Naive B cell (primary cell): ENCODE measurements at regions not wholly inside any gene's neighbourhood (a gene's known extent, or its start where the extent isn't known, plus 50 kb on each side); places are given as distances from the start of the nearest gene placed in this dataset.
"Not testable (repeated sequence)": the region's sequence is repeated elsewhere in the genome, so short reads cannot be mapped to it uniquely, and the experiment has no call there.

Experiments used
- ATAC-seq, 2 donors: fragments of 150-1000 bp; cut with Tn5 transposase; 2 replicates each; pipeline ENCODE4 v1.10.0; 2021; ENCODE audit warnings: low read depth in 2 of 2, mild to moderate bottlenecking in 2 of 2, moderate library complexity in 2 of 2
- DNase-seq: peaks from one replicate; pipeline ENCODE4 v3.0.0; 2022
- H3K27ac Mint-ChIP-seq, 6 donors: one replicate each; pipeline ENCODE4 v1.8.0; 2020 to 2022; ENCODE audit warnings: mild to moderate bottlenecking in 6 of 6, mixed read lengths in 6 of 6, moderate library complexity in 5 of 6, inconsistent platforms in 2 of 6
- H3K27me3 Mint-ChIP-seq, 3 donors: one replicate each; pipeline ENCODE4 v1.8.0; 2021 to 2022; ENCODE audit warnings: mixed read lengths in 3 of 3, mild to moderate bottlenecking in 1 of 3
- H3K36me3 Mint-ChIP-seq, 2 donors: one replicate each; pipeline ENCODE4 v1.8.0; 2020 to 2022; ENCODE audit warnings: mixed read lengths in 2 of 2, inconsistent platforms in 1 of 2, mild to moderate bottlenecking in 1 of 2
- H3K4me1 Mint-ChIP-seq, 3 donors: one replicate each; pipeline ENCODE4 v1.8.0; 2020 to 2022; ENCODE audit warnings: mixed read lengths in 3 of 3, inconsistent platforms in 1 of 3, mild to moderate bottlenecking in 1 of 3, moderate library complexity in 1 of 3
- H3K4me3 Mint-ChIP-seq, 8 donors: one replicate each; pipeline ENCODE4 v1.8.0; 2020 to 2022; ENCODE audit warnings: mild to moderate bottlenecking in 8 of 8, mixed read lengths in 8 of 8, moderate library complexity in 8 of 8, inconsistent platforms in 2 of 8
- H3K9me3 Mint-ChIP-seq, 7 donors: one replicate each; pipeline ENCODE4 v1.8.0; 2020 to 2022; ENCODE audit warnings: mixed read lengths in 7 of 7, mild to moderate bottlenecking in 5 of 7, inconsistent platforms in 2 of 7, moderate library complexity in 1 of 7

DNA sequence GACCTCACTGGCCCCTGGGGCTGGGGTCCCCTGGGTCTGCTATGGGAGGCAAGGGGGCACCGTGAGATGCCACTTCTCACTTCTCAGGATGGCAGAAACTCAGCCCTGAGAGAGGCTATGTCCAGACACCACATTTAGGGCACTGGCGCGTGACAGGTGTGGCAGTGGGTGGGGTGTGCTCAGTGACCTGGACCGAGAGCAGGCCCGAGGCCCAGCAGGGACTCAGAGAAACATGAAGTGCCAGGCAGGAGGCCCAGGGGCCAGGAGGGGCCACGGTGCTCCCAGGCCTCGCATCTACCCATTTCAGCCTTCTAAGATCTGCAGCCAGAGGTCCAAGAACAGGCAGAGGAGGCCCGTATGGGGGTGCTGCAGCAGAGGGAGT lies 214.9 kb upstream of the SGCG start:
- H3K9me3 Mint-ChIP-seq, ATAC-seq, H3K36me3 Mint-ChIP-seq, H3K4me1 Mint-ChIP-seq, DNase-seq, H3K27ac Mint-ChIP-seq, H3K27me3 Mint-ChIP-seq, H3K4me3 Mint-ChIP-seq: not testable (repeated sequence)

DNA sequence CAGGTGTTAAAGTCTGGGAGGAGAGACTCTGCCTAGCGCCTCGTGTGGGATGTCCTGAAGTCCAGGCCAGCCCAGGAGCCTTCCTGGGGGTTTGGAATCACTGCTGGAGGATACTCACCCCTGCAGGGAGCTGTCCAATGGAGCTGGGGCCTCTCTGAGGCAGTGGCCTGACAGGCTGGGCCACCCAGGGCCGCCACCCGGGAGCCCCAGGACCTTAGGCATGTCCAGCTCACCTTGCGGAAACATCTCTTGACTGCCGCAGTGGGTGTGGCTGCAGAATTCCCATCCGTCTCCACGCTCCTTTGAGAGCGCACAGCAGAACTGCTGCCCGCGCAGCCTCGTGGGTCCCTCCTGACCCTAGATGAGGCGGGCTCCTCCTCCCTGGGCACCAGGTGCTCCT lies 214.0 kb upstream of the SGCG start:
- not testable (repeated sequence) for H3K9me3 Mint-ChIP-seq, H3K4me1 Mint-ChIP-seq, H3K36me3 Mint-ChIP-seq, ATAC-seq, H3K27me3 Mint-ChIP-seq, DNase-seq, H3K4me3 Mint-ChIP-seq, H3K27ac Mint-ChIP-seq

DNA sequence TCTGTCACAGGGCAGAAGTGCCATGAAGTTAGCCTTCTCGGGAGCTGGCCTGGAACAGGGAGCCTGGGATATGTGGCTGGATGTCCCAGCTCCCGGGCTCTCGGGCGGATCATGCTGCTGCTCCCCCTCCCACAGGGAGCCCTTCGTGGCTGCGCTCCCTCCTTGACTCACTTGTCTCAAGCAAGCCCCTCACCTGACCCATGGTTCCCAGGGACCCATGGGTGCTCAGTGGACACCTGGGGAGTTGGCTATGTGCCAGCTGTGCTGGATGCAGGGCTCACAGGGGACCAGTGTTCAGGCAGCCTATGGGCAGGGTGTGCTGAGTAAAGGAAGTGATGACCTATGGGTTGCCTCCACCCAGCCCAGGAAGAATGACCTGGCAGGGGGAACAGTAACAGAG lies 213.1 kb upstream of the SGCG start:
- H3K4me3 Mint-ChIP-seq = no peak overlapping the region
- no peaks in the 10 kb centered on the region for H3K27me3 Mint-ChIP-seq
- no peaks in the 10 kb centered on the region for H3K4me1 Mint-ChIP-seq
- ATAC-seq (no peak), DNase-seq (no peak)
- no peaks in the 10 kb centered on the region for H3K36me3 Mint-ChIP-seq
- H3K9me3 Mint-ChIP-seq = peaks cover 0 to 6% (median 0%) of the 10 kb centered on the region in 7 donors
- H3K27ac Mint-ChIP-seq = peak overlapping the region in 1 of 6 donors; percentile 11

DNA sequence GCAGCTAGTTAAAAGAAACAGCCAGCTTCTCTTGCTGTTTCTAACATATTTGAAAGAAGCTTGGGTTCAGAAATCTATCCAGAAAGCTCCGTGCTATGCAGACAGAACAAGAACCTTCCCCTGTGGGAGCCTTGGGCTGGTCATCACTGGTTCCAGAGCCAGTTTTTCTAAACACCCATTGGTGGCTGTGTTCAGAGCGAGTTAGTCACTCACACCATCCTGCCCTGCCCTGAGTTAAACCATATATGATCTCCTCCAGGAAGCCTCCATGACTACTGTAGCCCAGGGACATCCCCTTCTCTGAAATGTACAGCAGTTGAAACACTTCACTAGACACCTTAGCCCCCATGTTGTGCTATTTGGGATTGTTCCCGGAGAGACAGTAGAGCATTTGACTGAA lies 200.8 kb upstream of the SGCG start:
- Mint-ChIP-seq H3K27ac (peak overlapping the region in 1 of 6 donors; percentile 32), H3K36me3 (peaks cover 0 to 4% of the 10 kb centered on the region in 2 donors), H3K9me3 (peaks cover 9 to 20% (median 12%) of the 10 kb centered on the region in 7 donors), H3K27me3 (peaks cover 0 to 7% (median 0%) of the 10 kb centered on the region in 3 donors), H3K4me3 (no peak overlapping the region), H3K4me1 (no peaks in the 10 kb centered on the region)
- ATAC-seq (no peak), DNase-seq (no peak)

DNA sequence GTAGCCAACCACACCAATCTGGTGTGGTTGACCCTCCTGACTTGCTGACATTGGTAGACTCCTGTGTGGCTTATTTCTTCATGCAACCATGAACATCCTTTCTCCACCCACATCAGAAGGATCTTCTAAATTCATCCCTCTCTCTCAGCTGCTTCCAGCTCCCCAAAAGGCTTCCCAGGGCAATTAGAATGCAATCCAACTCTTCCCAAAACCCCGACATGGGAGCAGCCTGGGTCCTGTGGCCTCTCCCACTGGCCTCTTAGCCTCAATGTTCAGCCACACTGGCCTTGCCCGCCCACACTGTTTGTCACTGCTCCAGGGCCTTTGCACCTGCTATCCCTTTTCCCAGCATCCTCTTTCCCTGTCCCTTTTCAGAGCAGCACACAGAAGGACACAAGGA lies 199.8 kb upstream of the SGCG start:
- Mint-ChIP-seq H3K36me3 (peaks cover 0 to 5% of the 10 kb centered on the region in 2 donors), H3K27me3 (peaks cover 0 to 7% (median 0%) of the 10 kb centered on the region in 3 donors), H3K9me3 (peaks cover 9 to 25% (median 17%) of the 10 kb centered on the region in 7 donors), H3K4me1 (no peaks in the 10 kb centered on the region), H3K4me3 (no peak overlapping the region), H3K27ac (no peak overlapping the region)
- DNase-seq (no peak), ATAC-seq (no peak)

DNA sequence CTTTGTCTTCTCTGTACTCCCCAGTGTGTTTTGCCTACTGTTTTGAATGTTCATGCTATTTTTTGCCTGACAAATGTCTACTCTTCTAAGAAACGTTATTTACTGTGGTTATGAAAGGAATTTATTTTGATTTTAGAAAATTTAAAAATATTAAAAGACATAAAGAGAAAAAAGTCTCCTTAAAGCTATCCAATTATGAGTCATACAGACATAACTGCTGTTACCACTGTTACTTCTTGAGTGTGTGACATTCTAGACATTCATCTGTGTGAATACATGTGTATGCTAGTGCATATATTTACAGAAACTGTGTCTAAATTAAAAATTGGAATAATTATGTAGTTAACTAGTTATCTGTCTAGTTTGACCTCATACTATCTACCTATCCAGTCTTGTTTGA lies 187.6 kb upstream of the SGCG start:
- Mint-ChIP-seq H3K4me1 (no peaks in the 10 kb centered on the region), H3K36me3 (no peaks in the 10 kb centered on the region), H3K27ac (no peak overlapping the region), H3K9me3 (peaks cover 0 to 7% (median 3%) of the 10 kb centered on the region in 7 donors), H3K27me3 (peaks cover 0 to 8% (median 6%) of the 10 kb centered on the region in 3 donors), H3K4me3 (no peak overlapping the region)
- no peak for DNase-seq
- no peak for ATAC-seq

DNA sequence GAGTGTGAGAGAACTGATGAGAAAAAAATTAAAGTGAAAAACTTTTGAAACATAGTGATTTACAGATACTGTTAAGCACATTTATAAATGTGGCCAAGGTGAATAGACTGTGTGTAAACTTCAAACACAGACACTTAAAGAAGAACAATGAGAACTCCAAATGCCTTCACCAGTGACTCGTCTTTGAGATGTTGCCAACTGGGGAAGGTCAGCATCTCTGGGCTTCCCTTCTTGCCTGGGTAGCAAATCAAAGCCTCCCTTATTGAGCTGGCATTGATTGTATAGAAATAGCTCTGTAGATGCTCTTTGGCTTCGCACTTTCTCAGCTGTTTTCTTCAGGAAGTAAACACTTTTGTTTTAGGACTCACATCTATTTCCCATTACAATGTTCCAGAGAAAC lies 177.3 kb upstream of the SGCG start:
- Mint-ChIP-seq H3K9me3 (peaks cover 0 to 26% (median 16%) of the 10 kb centered on the region in 7 donors), H3K27ac (no peak overlapping the region), H3K4me1 (no peaks in the 10 kb centered on the region), H3K36me3 (no peaks in the 10 kb centered on the region), H3K27me3 (peaks cover 0 to 6% (median 0%) of the 10 kb centered on the region in 3 donors), H3K4me3 (no peak overlapping the region)
- no peak for ATAC-seq
- no peak for DNase-seq

DNA sequence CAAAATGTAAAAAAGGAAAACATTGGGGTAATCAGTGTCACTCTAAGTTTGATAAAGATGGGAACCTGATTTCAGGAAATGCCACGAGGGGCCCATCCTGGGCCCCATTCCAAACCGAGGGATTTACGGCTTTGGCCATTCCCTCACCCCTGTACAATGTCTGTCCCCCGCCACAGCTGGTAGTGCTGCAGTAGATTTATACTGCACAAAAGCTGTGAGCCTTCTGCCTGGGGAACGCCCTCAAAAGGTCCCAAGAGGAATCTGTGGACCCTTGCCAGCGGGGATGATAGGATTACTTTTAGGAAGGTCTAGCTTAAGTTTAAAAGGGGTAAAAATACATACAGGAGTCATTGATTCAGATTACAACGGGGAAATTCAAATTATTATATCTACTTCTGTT lies 173.4 kb upstream of the SGCG start:
- Mint-ChIP-seq H3K27ac (no peak overlapping the region), H3K27me3 (peaks cover 0 to 6% (median 3%) of the 10 kb centered on the region in 3 donors), H3K36me3 (no peaks in the 10 kb centered on the region), H3K4me3 (no peak overlapping the region), H3K4me1 (no peaks in the 10 kb centered on the region), H3K9me3 (peaks cover 0 to 12% (median 7%) of the 10 kb centered on the region in 7 donors)
- DNase-seq = no peak
- ATAC-seq = no peak

DNA sequence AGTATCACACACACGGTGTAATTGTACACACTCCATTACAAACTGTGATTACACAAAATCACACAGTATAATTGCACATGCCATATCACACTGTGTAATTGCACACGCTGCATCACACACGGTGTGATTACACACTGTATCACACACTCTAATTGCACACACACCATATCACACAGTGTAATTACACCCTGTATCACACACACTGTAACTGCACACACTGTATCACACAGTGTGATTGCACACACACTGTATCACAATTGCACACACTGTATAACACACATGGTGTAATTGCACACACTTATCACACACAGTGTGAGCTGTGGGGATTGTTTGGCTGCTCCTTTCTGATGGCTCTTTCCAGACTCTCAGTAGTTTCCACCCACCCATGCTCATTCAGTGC lies 162.6 kb upstream of the SGCG start:
- H3K27me3 Mint-ChIP-seq = peaks cover 0 to 15% (median 8%) of the 10 kb centered on the region in 3 donors
- ATAC-seq (no peak), DNase-seq (no peak)
- no peaks in the 10 kb centered on the region for H3K36me3 Mint-ChIP-seq
- H3K9me3 Mint-ChIP-seq = peaks cover 0 to 11% (median 4%) of the 10 kb centered on the region in 7 donors
- no peaks in the 10 kb centered on the region for H3K4me1 Mint-ChIP-seq
- H3K27ac Mint-ChIP-seq = no peak overlapping the region
- no peak overlapping the region for H3K4me3 Mint-ChIP-seq

DNA sequence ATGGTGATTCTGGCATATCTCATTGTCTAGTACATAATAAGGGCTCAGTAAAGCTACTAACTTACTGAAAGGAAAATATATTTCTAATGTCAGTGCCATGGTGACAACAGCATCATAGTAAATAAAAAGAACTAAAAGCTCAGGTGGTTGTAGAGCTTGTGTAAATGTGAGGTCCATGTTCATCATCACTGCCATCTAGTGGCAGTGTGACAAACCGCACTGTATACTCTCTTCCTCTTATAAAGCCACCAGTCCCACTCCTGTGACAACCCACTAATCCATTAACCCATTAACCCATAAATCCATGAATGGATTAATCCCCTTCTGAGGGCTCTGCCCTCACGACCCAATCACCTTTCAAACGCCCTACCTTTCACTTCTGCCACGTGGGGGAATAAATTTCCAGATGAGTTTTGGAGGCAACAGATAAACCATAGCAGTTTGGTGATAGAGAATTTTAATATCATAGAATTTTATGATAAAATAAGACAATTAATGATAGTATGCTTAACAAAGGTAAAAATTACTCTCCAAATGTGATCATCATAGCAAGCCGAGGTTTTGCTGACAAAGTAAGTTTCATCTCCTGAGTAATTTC lies 160.4 kb upstream of the SGCG start:
- Mint-ChIP-seq H3K27me3 (peaks cover 0 to 16% (median 10%) of the 10 kb centered on the region in 3 donors), H3K4me3 (no peak overlapping the region), H3K27ac (no peak overlapping the region), H3K36me3 (no peaks in the 10 kb centered on the region), H3K9me3 (peaks cover 0 to 11% (median under 1%) of the 10 kb centered on the region in 7 donors), H3K4me1 (no peaks in the 10 kb centered on the region)
- ATAC-seq = peak; percentile 40 to 75
- peak; percentile 6 for DNase-seq

DNA sequence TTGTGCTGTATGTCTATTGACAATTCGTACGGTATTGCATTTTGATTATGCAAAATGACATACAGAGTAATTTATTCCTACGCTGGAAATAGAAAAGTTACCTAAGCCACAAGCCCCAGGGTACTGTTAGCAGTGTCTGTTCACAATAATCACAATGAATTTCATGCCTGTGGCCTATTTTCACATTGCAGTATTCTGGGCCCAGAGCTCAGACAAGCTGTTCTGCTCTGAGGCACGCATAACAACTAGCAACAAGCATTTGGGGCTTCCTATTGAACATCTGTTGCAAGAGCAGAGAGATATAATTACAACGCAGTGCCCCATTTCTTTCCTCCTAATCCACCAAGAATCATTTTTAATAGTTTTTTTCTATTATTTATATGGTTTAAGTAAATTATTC lies 158.9 kb upstream of the SGCG start:
- H3K9me3 Mint-ChIP-seq = peaks cover 0 to 5% (median 0%) of the 10 kb centered on the region in 7 donors
- no peaks in the 10 kb centered on the region for H3K4me1 Mint-ChIP-seq
- H3K4me3 Mint-ChIP-seq = no peak overlapping the region
- no peak overlapping the region for H3K27ac Mint-ChIP-seq
- H3K36me3 Mint-ChIP-seq = no peaks in the 10 kb centered on the region
- H3K27me3 Mint-ChIP-seq = peaks cover 0 to 16% (median 10%) of the 10 kb centered on the region in 3 donors
- ATAC-seq = no peak
- DNase-seq = no peak

DNA sequence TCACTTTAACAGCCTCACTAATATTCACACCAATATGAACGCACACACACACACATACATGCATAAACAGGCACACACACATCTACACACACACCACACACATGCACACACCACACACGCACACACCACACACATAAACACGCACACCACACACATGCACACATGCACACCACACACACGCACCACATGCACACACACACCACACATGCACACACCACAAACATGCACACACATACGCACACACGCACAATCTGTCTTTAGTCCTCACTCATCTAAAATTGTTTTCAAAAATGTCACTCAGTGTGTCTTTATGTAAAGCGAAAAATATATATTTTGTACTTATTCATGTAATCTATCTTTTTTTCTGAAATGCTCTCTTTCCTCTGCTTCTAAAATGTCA lies 158.1 kb upstream of the SGCG start:
- H3K27ac Mint-ChIP-seq = no peak overlapping the region
- H3K9me3 Mint-ChIP-seq = no peaks in the 10 kb centered on the region
- no peaks in the 10 kb centered on the region for H3K36me3 Mint-ChIP-seq
- no peaks in the 10 kb centered on the region for H3K4me1 Mint-ChIP-seq
- H3K4me3 Mint-ChIP-seq = no peak overlapping the region
- ATAC-seq (no peak), DNase-seq (no peak)
- H3K27me3 Mint-ChIP-seq = peaks cover 0 to 16% (median 10%) of the 10 kb centered on the region in 3 donors

DNA sequence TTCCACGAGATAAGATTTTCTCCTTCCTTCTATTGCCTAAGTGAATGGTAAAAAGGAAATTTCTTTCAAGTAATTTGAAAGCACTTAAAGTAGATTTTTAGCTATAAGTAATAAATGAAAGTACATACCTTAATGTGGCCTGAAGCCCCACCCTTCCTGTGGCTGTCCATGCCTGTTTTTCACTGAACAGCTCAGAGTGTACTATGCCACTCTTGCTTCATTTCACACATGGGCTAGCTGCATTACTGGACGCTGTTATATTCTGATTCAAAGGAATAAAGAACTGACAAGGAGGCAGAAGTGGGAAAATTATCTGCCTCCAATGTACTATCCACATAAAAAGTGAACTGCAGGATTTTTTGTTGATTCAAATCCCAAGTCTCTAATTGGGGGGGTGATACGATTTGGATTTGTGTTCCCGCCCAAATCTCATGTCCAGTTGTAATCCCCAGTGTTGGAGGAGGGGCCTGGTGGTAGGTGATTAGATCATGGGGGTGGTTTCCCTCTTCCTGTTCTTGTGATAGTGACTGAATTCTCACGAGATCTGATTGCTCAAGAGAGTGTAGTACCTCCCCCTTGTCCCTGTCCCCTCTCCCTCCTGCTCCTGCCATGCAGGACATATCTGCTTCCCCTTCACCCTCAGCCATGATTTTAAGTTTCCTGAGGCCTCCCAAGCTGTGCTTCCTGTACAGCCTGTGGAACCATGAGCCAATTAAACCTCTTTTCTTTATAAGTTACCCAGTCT lies 154.7 kb upstream of the SGCG start:
- Mint-ChIP-seq H3K36me3 (no peaks in the 10 kb centered on the region), H3K4me1 (no peaks in the 10 kb centered on the region), H3K9me3 (no peaks in the 10 kb centered on the region), H3K27ac (peak overlapping the region in 2 of 6 donors; percentile 27 to 51), H3K4me3 (peak overlapping the region in 1 of 8 donors; percentile 53), H3K27me3 (peaks cover 5 to 16% (median 9%) of the 10 kb centered on the region in 3 donors)
- ATAC-seq = no peak
- no peak for DNase-seq

DNA sequence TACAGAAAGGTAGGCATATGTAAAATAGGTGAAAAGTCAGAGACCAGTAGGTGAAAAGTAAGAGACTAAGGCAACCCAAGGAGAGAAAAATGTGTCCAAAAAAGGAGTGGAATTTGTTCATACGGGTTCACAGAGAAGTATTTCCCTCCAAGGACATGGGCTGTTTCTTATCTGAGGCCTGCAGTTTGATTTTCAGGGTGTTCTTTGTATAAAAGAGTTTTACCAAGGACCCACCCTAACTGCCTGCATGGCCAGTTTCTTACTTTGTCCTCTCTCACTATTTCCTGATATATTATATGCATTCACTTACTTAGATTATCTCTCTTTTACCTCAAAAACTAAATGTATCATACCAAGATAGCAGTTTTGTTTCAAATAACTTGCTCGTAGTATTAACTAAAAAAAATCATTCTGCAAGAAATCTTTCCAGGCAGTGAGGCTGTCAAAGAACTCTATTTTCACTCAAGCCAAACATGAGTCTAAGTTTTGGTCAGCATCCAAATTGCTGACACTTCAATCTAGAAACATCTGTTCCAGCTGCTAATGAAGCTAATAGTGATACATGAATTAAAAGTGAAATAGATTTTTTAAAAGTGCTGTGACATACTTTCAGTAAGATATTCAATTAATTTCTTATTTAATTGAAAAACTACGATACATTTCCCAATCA lies 141.4 kb upstream of the SGCG start:
- Mint-ChIP-seq H3K36me3 (no peaks in the 10 kb centered on the region), H3K4me3 (no peak overlapping the region), H3K4me1 (no peaks in the 10 kb centered on the region), H3K9me3 (peaks cover 0 to 2% (median 0%) of the 10 kb centered on the region in 7 donors), H3K27me3 (peaks cover 0 to 7% (median 0%) of the 10 kb centered on the region in 3 donors), H3K27ac (no peak overlapping the region)
- ATAC-seq = no peak
- no peak for DNase-seq
